Right atrium auricular region (tissue), 2 donors: ENCODE measurements at regions not wholly inside any gene's neighbourhood (a gene's known extent, or its start where the extent isn't known, plus 50 kb on each side); places are given as distances from the start of the nearest gene placed in this dataset.
"Not testable (repeated sequence)": the region's sequence is repeated elsewhere in the genome, so short reads cannot be mapped to it uniquely, and the experiment has no call there.

Source experiments
- DNase-seq: peaks from one replicate; pipeline ENCODE4 v3.0.0-alpha.2; 2019; ENCODE audit warnings: low spot score
- H3K27ac ChIP-seq, 2 donors: fragments of 200-600 bp; sonication (generic); 1 replicate in 1 of 2; 2 replicates in 1 of 2; pipeline ENCODE4 v1.5.1; 2016 to 2019
- H3K27me3 ChIP-seq, 2 donors: fragments of 200-600 bp; sonication (generic); one replicate each; pipeline versions ENCODE4 v1.5.1 to v1.6.0; 2017 to 2019
- H3K36me3 ChIP-seq: fragments of 200-600 bp; sonication (generic); one replicate; pipeline ENCODE4 v1.5.1; 2016
- H3K4me1 ChIP-seq, 2 donors: fragments of 200-600 bp; sonication (generic); one replicate each; pipeline versions ENCODE4 v1.5.1 to v1.6.0; 2017 to 2019
- H3K4me3 ChIP-seq, 2 donors: fragments of 200-600 bp; sonication (generic); 1 replicate in 1 of 2; 2 replicates in 1 of 2; pipeline ENCODE4 v1.5.1; 2017 to 2019; ENCODE audit warnings: mild to moderate bottlenecking in 1 of 2, moderate library complexity in 1 of 2
- H3K9me3 ChIP-seq, 2 donors: fragments of 200-600 bp; sonication (generic); one replicate each; pipeline ENCODE4 v1.5.1; 2019
- CTCF ChIP-seq, 2 donors: fragments of 200-600 bp; sonication (generic); IDR thresholded peaks; one replicate each; pipeline ENCODE4 v1.5.1; 2019; ENCODE audit warnings: antibody characterized with exemption in 2 of 2

GRCh38 chr4:153095448-153096204, 108.6 kb upstream of the TRIM2 start:
- no peak for DNase-seq

GRCh38 chr4:153096344-153096743, 107.9 kb upstream of the TRIM2 start:
- Histone ChIP-seq H3K27ac (no peak overlapping the region), H3K27me3 (no peaks in the 10 kb centered on the region), H3K4me1 (no peaks in the 10 kb centered on the region), H3K36me3 (no peaks in the 10 kb centered on the region), H3K4me3 (no peak overlapping the region), H3K9me3 (no peaks in the 10 kb centered on the region)
- no peak for DNase-seq
- TF ChIP-seq CTCF (IDR thresholded peaks at IDR 0.05) = no peak

More at GRCh38 chr4:153095448-153096204, 108.6 kb upstream of the TRIM2 start:
- H3K4me3 ChIP-seq = no peak overlapping the region
- no peak overlapping the region for H3K27ac ChIP-seq
- no peaks in the 10 kb centered on the region for H3K27me3 ChIP-seq
- no peaks in the 10 kb centered on the region for H3K36me3 ChIP-seq
- no peaks in the 10 kb centered on the region for H3K4me1 ChIP-seq
- H3K9me3 ChIP-seq = no peaks in the 10 kb centered on the region
- TF ChIP-seq CTCF (IDR thresholded peaks at IDR 0.05) = no peak

- H3K36me3 ChIP-seq = no peaks in the 10 kb centered on the region
- no peak for DNase-seq
- H3K4me1 ChIP-seq = no peaks in the 10 kb centered on the region
- no peak for TF ChIP-seq CTCF (IDR thresholded peaks at IDR 0.05)
- no peaks in the 10 kb centered on the region for H3K9me3 ChIP-seq
- H3K27me3 ChIP-seq = no peaks in the 10 kb centered on the region
- no peak overlapping the region for H3K4me3 ChIP-seq
- H3K27ac ChIP-seq = no peak overlapping the region
Measured at GRCh38 chr4:153098427-153098826, 105.8 kb upstream of the TRIM2 start.

GRCh38 chr4:153099391-153100140, 104.7 kb upstream of the TRIM2 start:
- Histone ChIP-seq H3K27me3 (no peaks in the 10 kb centered on the region), H3K4me1 (no peaks in the 10 kb centered on the region), H3K4me3 (no peak overlapping the region), H3K36me3 (no peaks in the 10 kb centered on the region), H3K27ac (no peak overlapping the region), H3K9me3 (no peaks in the 10 kb centered on the region)
- DNase-seq = no peak
- no peak for TF ChIP-seq CTCF (IDR thresholded peaks at IDR 0.05)

GRCh38 chr4:153106736-153107135, 97.5 kb upstream of the TRIM2 start:
- not testable (repeated sequence) for H3K4me3 ChIP-seq, H3K9me3 ChIP-seq, H3K4me1 ChIP-seq, H3K27me3 ChIP-seq, H3K36me3 ChIP-seq, H3K27ac ChIP-seq
- DNase-seq = peak; percentile 34

GRCh38 chr4:153107246-153107645, 97.0 kb upstream of the TRIM2 start:
- H3K27ac ChIP-seq = no peak overlapping the region
- no peak overlapping the region for H3K4me3 ChIP-seq
- no peaks in the 10 kb centered on the region for H3K36me3 ChIP-seq
- no peaks in the 10 kb centered on the region for H3K9me3 ChIP-seq
- no peaks in the 10 kb centered on the region for H3K27me3 ChIP-seq
- H3K4me1 ChIP-seq = no peaks in the 10 kb centered on the region
- no peak for DNase-seq
- TF ChIP-seq CTCF (IDR thresholded peaks at IDR 0.05) = no peak
